ENCODE measurements at regions not wholly inside any gene's neighbourhood (a gene's known extent, or its start where the extent isn't known, plus 50 kb on each side); places are given as distances from the start of the nearest gene placed in this dataset.

DNA sequence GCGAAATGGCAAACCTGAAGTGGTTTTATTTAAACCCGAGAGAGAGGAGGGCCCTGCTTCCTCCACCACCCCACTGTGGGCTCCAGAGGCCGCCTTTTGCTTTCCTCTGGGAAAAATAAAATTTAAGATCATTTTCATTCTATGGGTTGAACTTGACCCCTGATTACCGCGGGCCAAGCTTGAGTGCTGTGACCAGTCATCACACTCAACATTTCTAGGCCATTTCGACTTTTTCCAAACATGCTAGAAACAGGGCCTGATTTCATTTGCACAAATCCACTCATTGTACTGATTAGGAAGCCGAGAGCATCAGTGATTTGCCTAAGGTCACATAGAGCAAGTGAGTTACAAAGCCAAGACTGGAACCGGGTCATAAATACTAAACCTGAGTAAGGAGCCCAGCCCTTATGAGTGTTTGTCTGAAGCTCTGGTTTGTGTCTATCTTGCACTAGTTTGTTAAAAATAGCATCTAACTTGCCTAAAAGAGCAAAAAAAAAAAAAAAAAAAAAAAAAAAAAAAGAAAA, 179.7 kb downstream of the DLL1 start:
- no peak overlapping the region for H3K27ac ChIP-seq (replicated peaks; ENCODE audit: low read length)
- no peaks in the 10 kb centered on the region for H3K9me3 ChIP-seq (replicated peaks in 1 of 2; ENCODE audit: control insufficient read depth in 2 of 2, insufficient read depth in 1 of 2, low read depth in 1 of 2, low read length in 2 of 2)
- no peak overlapping the region for H3K4ac ChIP-seq (ENCODE audit: low read length)
- H3K27me3 ChIP-seq (ENCODE audit: control insufficient read depth in 3 of 3, insufficient read depth in 3 of 3, low read depth in 1 of 3, low read length in 3 of 3): peaks cover 0 to 20% (median 0%) of the 10 kb centered on the region in 3 experiments
- DNase-seq (ENCODE audit: low spot score): no peak
- no peak overlapping the region for H2AFZ ChIP-seq (ENCODE audit: low read length)
- H3K14ac ChIP-seq (ENCODE audit: low read length): no peak overlapping the region
- no peak overlapping the region for H2AK5ac ChIP-seq (ENCODE audit: low read depth, low read length)
- no peak overlapping the region for H2BK120ac ChIP-seq (ENCODE audit: low read depth, low read length)
- no peak overlapping the region for H3K23ac ChIP-seq (ENCODE audit: low read depth, low read length, poor library complexity)
- no peak overlapping the region for H4K8ac ChIP-seq (ENCODE audit: low read depth, low read length)
- no peaks in the 10 kb centered on the region for H3K79me1 ChIP-seq (ENCODE audit: low read depth, low read length)
- no peak overlapping the region for H3K4me3 ChIP-seq (ENCODE audit: low read length in 2 of 2)
- H2BK5ac ChIP-seq (ENCODE audit: low read length): no peak overlapping the region
- H3K4me1 ChIP-seq (ENCODE audit: control insufficient read depth in 2 of 2, insufficient read depth in 1 of 2, low read depth in 1 of 2, low read length in 2 of 2): peaks cover 0 to 4% of the 10 kb centered on the region in 2 donors
- H3K4me2 ChIP-seq (ENCODE audit: insufficient read depth, low read length, poor library complexity, severe bottlenecking): no peak overlapping the region
- H2BK12ac ChIP-seq (ENCODE audit: low read length): no peak overlapping the region
- no peak overlapping the region for H2BK15ac ChIP-seq (ENCODE audit: low read length)
- no peak overlapping the region for H3K18ac ChIP-seq (ENCODE audit: low read length)
- no peak overlapping the region for H4K91ac ChIP-seq (ENCODE audit: low read depth, low read length, poor library complexity)
- no peak overlapping the region for H3K9ac ChIP-seq (ENCODE audit: low read depth, low read length, poor library complexity)
- no peaks in the 10 kb centered on the region for H3K36me3 ChIP-seq (replicated peaks in 1 of 2; ENCODE audit: control insufficient read depth in 2 of 2, insufficient read depth in 2 of 2, low read length in 2 of 2)
- WGBS, 2 donors (ENCODE audit: extremely low coverage in 2 of 2, insufficient read length in 2 of 2, insufficient replicate concordance in 1 of 2): no CpG with 5 or more reads among the region's 8 CpGs

DNA sequence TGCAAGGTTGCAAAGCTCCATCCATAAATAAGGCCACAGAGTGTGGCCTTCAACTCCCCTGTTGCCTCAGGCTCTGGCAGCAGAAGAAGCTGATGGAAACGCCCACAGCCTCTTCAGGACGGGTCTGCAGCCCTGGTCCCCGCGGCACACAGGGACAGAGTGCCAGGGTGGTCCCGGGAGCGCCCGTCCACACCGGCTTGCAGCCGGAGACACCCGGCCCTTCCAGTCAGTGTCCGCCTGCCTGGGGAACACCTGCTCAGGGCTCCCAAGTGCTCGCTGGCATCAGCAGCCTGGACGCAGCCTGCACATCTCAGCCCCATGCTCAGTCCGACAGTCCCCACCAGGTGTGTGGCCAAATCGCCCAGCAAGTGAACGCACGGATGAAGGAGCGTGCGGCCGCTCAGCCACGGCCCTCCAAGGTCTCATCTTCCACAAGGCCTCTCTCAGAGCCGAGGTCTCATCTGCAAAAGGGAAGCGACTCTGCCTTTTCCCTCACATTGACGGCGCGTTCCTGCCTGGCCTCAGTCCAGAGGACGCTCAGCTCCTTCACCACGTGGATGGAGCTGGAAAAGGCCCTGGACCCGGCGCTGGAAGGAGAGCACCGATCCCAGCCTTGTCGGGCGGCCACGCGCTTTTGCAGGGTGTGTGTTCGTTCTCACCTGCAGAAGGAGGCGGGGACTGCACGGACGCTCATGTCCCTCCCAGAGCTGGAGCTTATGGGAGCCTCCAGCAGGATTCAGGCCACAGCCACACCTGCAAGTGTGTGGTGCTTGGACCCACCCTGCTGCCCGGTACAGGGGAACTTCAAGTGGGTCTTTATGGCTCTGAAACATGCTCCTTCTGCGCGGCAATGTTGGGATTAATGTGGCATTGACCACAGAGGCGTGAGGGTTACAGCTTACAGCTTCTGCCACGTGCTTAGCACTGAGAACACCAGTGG, 180.4 kb downstream of the DLL1 start:
- Histone ChIP-seq H3K4me2 (ENCODE audit: insufficient read depth, low read length, poor library complexity, severe bottlenecking) (no peak overlapping the region), H3K9me3 (replicated peaks in 1 of 2; ENCODE audit: control insufficient read depth in 2 of 2, insufficient read depth in 1 of 2, low read depth in 1 of 2, low read length in 2 of 2) (no peaks in the 10 kb centered on the region), H3K18ac (ENCODE audit: low read length) (peak overlapping the region; percentile 38), H3K27ac (replicated peaks; ENCODE audit: low read length) (no peak overlapping the region), H3K4me3 (ENCODE audit: low read length in 2 of 2) (no peak overlapping the region), H3K4ac (ENCODE audit: low read length) (no peak overlapping the region), H3K14ac (ENCODE audit: low read length) (no peak overlapping the region), H2BK5ac (ENCODE audit: low read length) (peak overlapping the region; percentile 1), H3K36me3 (replicated peaks in 1 of 2; ENCODE audit: control insufficient read depth in 2 of 2, insufficient read depth in 2 of 2, low read length in 2 of 2) (no peaks in the 10 kb centered on the region), H2BK12ac (ENCODE audit: low read length) (no peak overlapping the region), H4K8ac (ENCODE audit: low read depth, low read length) (no peak overlapping the region), H2BK120ac (ENCODE audit: low read depth, low read length) (no peak overlapping the region), H3K27me3 (ENCODE audit: control insufficient read depth in 3 of 3, insufficient read depth in 3 of 3, low read depth in 1 of 3, low read length in 3 of 3) (peaks cover 0 to 19% (median 0%) of the 10 kb centered on the region in 3 experiments), H2AK5ac (ENCODE audit: low read depth, low read length) (peak overlapping the region; percentile 38), H3K9ac (ENCODE audit: low read depth, low read length, poor library complexity) (no peak overlapping the region), H3K4me1 (ENCODE audit: control insufficient read depth in 2 of 2, insufficient read depth in 1 of 2, low read depth in 1 of 2, low read length in 2 of 2) (peaks cover 0 to 4% of the 10 kb centered on the region in 2 donors), H3K23ac (ENCODE audit: low read depth, low read length, poor library complexity) (peak overlapping the region; percentile 37), H4K91ac (ENCODE audit: low read depth, low read length, poor library complexity) (no peak overlapping the region), H2AFZ (ENCODE audit: low read length) (no peak overlapping the region), H2BK15ac (ENCODE audit: low read length) (no peak overlapping the region), H3K79me1 (ENCODE audit: low read depth, low read length) (no peaks in the 10 kb centered on the region)
- no peak for DNase-seq (ENCODE audit: low spot score)
- no CpG with 5 or more reads among the region's 44 CpGs for WGBS, 2 donors (ENCODE audit: extremely low coverage in 2 of 2, insufficient read length in 2 of 2, insufficient replicate concordance in 1 of 2)

DNA sequence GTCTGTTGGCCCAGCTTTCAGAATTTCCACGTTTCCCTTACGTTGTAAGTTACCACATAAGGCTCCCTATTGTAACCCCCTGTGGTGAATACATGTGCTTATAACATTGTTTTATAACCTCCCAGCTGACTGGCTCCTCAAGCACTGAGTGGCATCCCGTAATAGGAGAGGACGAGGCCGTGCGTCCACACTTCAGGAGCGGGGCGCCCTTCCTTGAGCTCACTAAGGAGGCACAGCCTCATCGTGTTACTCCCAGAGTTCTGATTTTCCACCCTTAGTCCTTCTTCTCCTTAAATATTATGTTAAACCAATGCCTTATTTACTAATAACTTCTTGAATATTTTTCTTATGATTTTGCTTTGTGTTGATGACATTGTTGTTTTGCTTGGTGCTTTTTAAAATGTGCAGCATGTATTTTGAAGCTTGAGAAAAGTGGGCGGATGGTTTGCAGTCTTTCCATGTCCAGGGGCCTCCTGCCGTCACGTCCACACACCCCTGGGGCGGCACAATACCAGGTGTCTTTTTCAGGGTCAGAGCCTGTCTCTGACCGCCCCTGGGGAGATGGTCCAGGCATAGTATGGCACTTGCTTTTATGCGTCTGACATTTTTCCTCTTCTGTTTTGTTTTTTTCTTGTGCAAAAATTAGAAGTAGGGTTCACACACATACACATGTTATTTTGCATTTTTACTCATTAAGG, 181.8 kb downstream of the DLL1 start:
- Histone ChIP-seq H3K4me2 (ENCODE audit: insufficient read depth, low read length, poor library complexity, severe bottlenecking) (no peak overlapping the region), H2BK15ac (ENCODE audit: low read length) (no peak overlapping the region), H4K91ac (ENCODE audit: low read depth, low read length, poor library complexity) (no peak overlapping the region), H3K36me3 (replicated peaks in 1 of 2; ENCODE audit: control insufficient read depth in 2 of 2, insufficient read depth in 2 of 2, low read length in 2 of 2) (no peaks in the 10 kb centered on the region), H3K27ac (replicated peaks; ENCODE audit: low read length) (no peak overlapping the region), H3K23ac (ENCODE audit: low read depth, low read length, poor library complexity) (no peak overlapping the region), H3K9me3 (replicated peaks in 1 of 2; ENCODE audit: control insufficient read depth in 2 of 2, insufficient read depth in 1 of 2, low read depth in 1 of 2, low read length in 2 of 2) (no peaks in the 10 kb centered on the region), H2BK5ac (ENCODE audit: low read length) (no peak overlapping the region), H2BK120ac (ENCODE audit: low read depth, low read length) (no peak overlapping the region), H3K4ac (ENCODE audit: low read length) (no peak overlapping the region), H3K9ac (ENCODE audit: low read depth, low read length, poor library complexity) (no peak overlapping the region), H3K4me1 (ENCODE audit: control insufficient read depth in 2 of 2, insufficient read depth in 1 of 2, low read depth in 1 of 2, low read length in 2 of 2) (peaks cover 0 to 4% of the 10 kb centered on the region in 2 donors), H3K27me3 (ENCODE audit: control insufficient read depth in 3 of 3, insufficient read depth in 3 of 3, low read depth in 1 of 3, low read length in 3 of 3) (peaks cover 0 to 8% (median 0%) of the 10 kb centered on the region in 3 experiments), H4K8ac (ENCODE audit: low read depth, low read length) (no peak overlapping the region), H2AFZ (ENCODE audit: low read length) (no peak overlapping the region), H3K14ac (ENCODE audit: low read length) (no peak overlapping the region), H3K4me3 (ENCODE audit: low read length in 2 of 2) (no peak overlapping the region), H3K18ac (ENCODE audit: low read length) (no peak overlapping the region), H2AK5ac (ENCODE audit: low read depth, low read length) (no peak overlapping the region), H3K79me1 (ENCODE audit: low read depth, low read length) (no peaks in the 10 kb centered on the region), H2BK12ac (ENCODE audit: low read length) (no peak overlapping the region)
- no peak for DNase-seq (ENCODE audit: low spot score)
- WGBS, 2 donors (ENCODE audit: extremely low coverage in 2 of 2, insufficient read length in 2 of 2, insufficient replicate concordance in 1 of 2): no CpG with 5 or more reads among the region's 15 CpGs

DNA sequence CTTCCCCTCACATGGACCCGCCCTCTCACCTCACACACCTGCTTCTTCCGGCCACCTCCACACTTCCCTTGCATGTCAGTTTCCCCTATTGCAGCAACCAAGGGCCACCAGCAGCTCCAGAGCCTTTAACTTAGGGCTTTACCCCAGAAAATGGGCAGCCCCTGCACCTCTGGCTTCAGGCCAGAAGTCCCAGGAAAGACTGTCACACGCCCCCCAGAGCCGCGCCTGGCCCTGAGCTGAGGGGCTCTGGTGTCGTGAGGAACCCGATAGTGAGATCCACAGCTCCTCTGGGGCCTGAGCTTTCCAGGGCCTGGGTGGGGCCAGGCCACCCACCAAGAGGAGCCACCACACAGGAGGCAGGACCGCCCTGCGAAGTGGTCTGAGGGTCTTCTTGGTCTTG, 182.4 kb downstream of the DLL1 start:
- H2BK5ac ChIP-seq (ENCODE audit: low read length): no peak overlapping the region
- no peak overlapping the region for H4K8ac ChIP-seq (ENCODE audit: low read depth, low read length)
- no peak overlapping the region for H3K4me3 ChIP-seq (ENCODE audit: low read length in 2 of 2)
- no peak overlapping the region for H3K14ac ChIP-seq (ENCODE audit: low read length)
- H3K9ac ChIP-seq (ENCODE audit: low read depth, low read length, poor library complexity): no peak overlapping the region
- H2AK5ac ChIP-seq (ENCODE audit: low read depth, low read length): no peak overlapping the region
- H3K36me3 ChIP-seq (replicated peaks in 1 of 2; ENCODE audit: control insufficient read depth in 2 of 2, insufficient read depth in 2 of 2, low read length in 2 of 2): no peaks in the 10 kb centered on the region
- no CpG with 5 or more reads among the region's 9 CpGs for WGBS, 2 donors (ENCODE audit: extremely low coverage in 2 of 2, insufficient read length in 2 of 2, insufficient replicate concordance in 1 of 2)
- peak overlapping the region; percentile 83 for H3K18ac ChIP-seq (ENCODE audit: low read length)
- no peak overlapping the region for H3K23ac ChIP-seq (ENCODE audit: low read depth, low read length, poor library complexity)
- peaks cover 0 to 8% (median 0%) of the 10 kb centered on the region in 3 experiments for H3K27me3 ChIP-seq (ENCODE audit: control insufficient read depth in 3 of 3, insufficient read depth in 3 of 3, low read depth in 1 of 3, low read length in 3 of 3)
- no peak overlapping the region for H4K91ac ChIP-seq (ENCODE audit: low read depth, low read length, poor library complexity)
- H2AFZ ChIP-seq (ENCODE audit: low read length): no peak overlapping the region
- H3K4me1 ChIP-seq (ENCODE audit: control insufficient read depth in 2 of 2, insufficient read depth in 1 of 2, low read depth in 1 of 2, low read length in 2 of 2): peaks cover 0 to 4% of the 10 kb centered on the region in 2 donors
- H2BK120ac ChIP-seq (ENCODE audit: low read depth, low read length): no peak overlapping the region
- DNase-seq (ENCODE audit: low spot score): no peak
- no peaks in the 10 kb centered on the region for H3K9me3 ChIP-seq (replicated peaks in 1 of 2; ENCODE audit: control insufficient read depth in 2 of 2, insufficient read depth in 1 of 2, low read depth in 1 of 2, low read length in 2 of 2)
- no peak overlapping the region for H3K4ac ChIP-seq (ENCODE audit: low read length)
- H3K4me2 ChIP-seq (ENCODE audit: insufficient read depth, low read length, poor library complexity, severe bottlenecking): no peak overlapping the region
- H2BK15ac ChIP-seq (ENCODE audit: low read length): peak overlapping the region; percentile 14
- no peak overlapping the region for H2BK12ac ChIP-seq (ENCODE audit: low read length)
- no peaks in the 10 kb centered on the region for H3K79me1 ChIP-seq (ENCODE audit: low read depth, low read length)
- no peak overlapping the region for H3K27ac ChIP-seq (replicated peaks; ENCODE audit: low read length)
